Duodenal mucosa (tissue), 2 donors: ENCODE measurements at regions not wholly inside any gene's neighbourhood (a gene's known extent, or its start where the extent isn't known, plus 50 kb on each side); places are given as distances from the start of the nearest gene placed in this dataset.

ENCODE experiments used
- H3K27ac ChIP-seq: one replicate; pipeline ENCODE4 v1.7.0; 2013; ENCODE audit warnings: low read depth, low read length
- H3K27me3 ChIP-seq, 2 donors: one replicate each; pipeline ENCODE4 v1.7.0; 2013; ENCODE audit warnings: low read length in 2 of 2, control low read depth in 1 of 2; ENCODE audit not compliant: insufficient read depth in 2 of 2, control insufficient read depth in 1 of 2
- H3K36me3 ChIP-seq, 2 donors: one replicate each; pipeline ENCODE4 v1.7.0; 2013; ENCODE audit warnings: low read length in 2 of 2, control low read depth in 1 of 2; ENCODE audit not compliant: insufficient read depth in 2 of 2, control insufficient read depth in 1 of 2
- H3K4me1 ChIP-seq, 2 donors: one replicate each; pipeline ENCODE4 v1.7.0; 2013; ENCODE audit warnings: low read length in 2 of 2, control low read depth in 1 of 2; ENCODE audit not compliant: insufficient read depth in 2 of 2, control insufficient read depth in 1 of 2
- H3K4me3 ChIP-seq, 2 donors: one replicate each; pipeline ENCODE4 v1.7.0; 2013; ENCODE audit warnings: low read length in 2 of 2, low read depth in 1 of 2
- H3K9ac ChIP-seq, 2 donors: one replicate each; pipeline ENCODE4 v1.7.0; 2013; ENCODE audit warnings: low read length in 2 of 2, low read depth in 1 of 2
- H3K9me3 ChIP-seq, 2 donors: one replicate each; pipeline ENCODE4 v1.7.0; 2013; ENCODE audit warnings: low read length in 2 of 2, control low read depth in 1 of 2; ENCODE audit not compliant: control insufficient read depth in 1 of 2

GRCh38 chr20:19819149-19819548 lies 61.1 kb downstream of the RIN2 start:
- H3K9me3 ChIP-seq, result peaks cover 0 to 7% of the 10 kb centered on the region in 2 donors
- no peaks in the 10 kb centered on the region for H3K27me3 ChIP-seq
- no peak overlapping the region for H3K27ac ChIP-seq
- no peaks in the 10 kb centered on the region for H3K4me1 ChIP-seq
- no peaks in the 10 kb centered on the region for H3K36me3 ChIP-seq
- H3K9ac ChIP-seq, result no peak overlapping the region
- H3K4me3 ChIP-seq, result no peak overlapping the region

- Histone ChIP-seq H3K4me3 (no peak overlapping the region), H3K36me3 (no peaks in the 10 kb centered on the region), H3K9me3 (peaks cover 0 to 7% of the 10 kb centered on the region in 2 donors), H3K4me1 (no peaks in the 10 kb centered on the region), H3K27ac (no peak overlapping the region), H3K27me3 (no peaks in the 10 kb centered on the region), H3K9ac (no peak overlapping the region)
Measured at GRCh38 chr20:19820555-19821211, 62.6 kb downstream of the RIN2 start.

- Histone ChIP-seq H3K4me3 (no peak overlapping the region), H3K4me1 (no peaks in the 10 kb centered on the region), H3K36me3 (no peaks in the 10 kb centered on the region), H3K27me3 (no peaks in the 10 kb centered on the region), H3K9me3 (peaks cover 0 to 7% of the 10 kb centered on the region in 2 donors), H3K9ac (no peak overlapping the region), H3K27ac (no peak overlapping the region)
Measured at GRCh38 chr20:19821606-19822005, 63.5 kb downstream of the RIN2 start.

- Histone ChIP-seq H3K27me3 (no peaks in the 10 kb centered on the region), H3K4me3 (no peak overlapping the region), H3K36me3 (no peaks in the 10 kb centered on the region), H3K9ac (no peak overlapping the region), H3K4me1 (no peaks in the 10 kb centered on the region), H3K9me3 (peaks cover 0 to 7% of the 10 kb centered on the region in 2 donors), H3K27ac (no peak overlapping the region)
Measured at GRCh38 chr20:19823216-19823615, 65.2 kb downstream of the RIN2 start.

GRCh38 chr20:19823971-19824370 lies 65.9 kb downstream of the RIN2 start:
- Histone ChIP-seq H3K27ac (no peak overlapping the region), H3K4me3 (no peak overlapping the region), H3K9me3 (peaks cover 0 to 3% of the 10 kb centered on the region in 2 donors)

GRCh38 chr20:19824861-19825260 lies 66.8 kb downstream of the RIN2 start:
- H3K9ac ChIP-seq, result no peak overlapping the region
- no peaks in the 10 kb centered on the region for H3K27me3 ChIP-seq
- no peaks in the 10 kb centered on the region for H3K9me3 ChIP-seq
- H3K27ac ChIP-seq, result no peak overlapping the region
- H3K4me3 ChIP-seq, result no peak overlapping the region
- no peaks in the 10 kb centered on the region for H3K36me3 ChIP-seq
- H3K4me1 ChIP-seq, result no peaks in the 10 kb centered on the region

More at GRCh38 chr20:19823971-19824370, 65.9 kb downstream of the RIN2 start:
- Histone ChIP-seq H3K36me3 (no peaks in the 10 kb centered on the region), H3K4me1 (no peaks in the 10 kb centered on the region), H3K27me3 (no peaks in the 10 kb centered on the region), H3K9ac (no peak overlapping the region)

- Histone ChIP-seq H3K27me3 (no peaks in the 10 kb centered on the region), H3K36me3 (no peaks in the 10 kb centered on the region), H3K4me3 (no peak overlapping the region), H3K4me1 (no peaks in the 10 kb centered on the region), H3K27ac (no peak overlapping the region), H3K9ac (no peak overlapping the region), H3K9me3 (no peaks in the 10 kb centered on the region)
Measured at GRCh38 chr20:19826179-19826914, 68.3 kb downstream of the RIN2 start.

- Histone ChIP-seq H3K9me3 (no peaks in the 10 kb centered on the region), H3K27me3 (no peaks in the 10 kb centered on the region), H3K27ac (no peak overlapping the region), H3K36me3 (no peaks in the 10 kb centered on the region), H3K4me1 (no peaks in the 10 kb centered on the region), H3K4me3 (no peak overlapping the region), H3K9ac (no peak overlapping the region)
Measured at GRCh38 chr20:19827818-19828217, 69.8 kb downstream of the RIN2 start.

GRCh38 chr20:19828232-19828631 lies 70.2 kb downstream of the RIN2 start:
- no peak overlapping the region for H3K27ac ChIP-seq
- no peaks in the 10 kb centered on the region for H3K4me1 ChIP-seq

GRCh38 chr20:19830211-19830785 lies 72.2 kb downstream of the RIN2 start:
- Histone ChIP-seq H3K36me3 (no peaks in the 10 kb centered on the region), H3K27me3 (no peaks in the 10 kb centered on the region), H3K4me1 (no peaks in the 10 kb centered on the region), H3K4me3 (no peak overlapping the region), H3K9me3 (no peaks in the 10 kb centered on the region), H3K27ac (no peak overlapping the region), H3K9ac (no peak overlapping the region)

More at GRCh38 chr20:19828232-19828631, 70.2 kb downstream of the RIN2 start:
- H3K9me3 ChIP-seq, result no peaks in the 10 kb centered on the region
- H3K36me3 ChIP-seq, result no peaks in the 10 kb centered on the region
- no peaks in the 10 kb centered on the region for H3K27me3 ChIP-seq
- no peak overlapping the region for H3K9ac ChIP-seq
- H3K4me3 ChIP-seq, result no peak overlapping the region
